Left ventricle myocardium superior (tissue), 1 donor: ENCODE measurements at regions not wholly inside any gene's neighbourhood (a gene's known extent, or its start where the extent isn't known, plus 50 kb on each side); places are given as distances from the start of the nearest gene placed in this dataset.

Experiments
- ATAC-seq: fragments of 200-7000 bp; cut with Tn5 transposase; one replicate; pipeline ENCODE4 v1.9.1; 2020; ENCODE audit warnings: mild to moderate bottlenecking, moderate library complexity
- DNase-seq: peaks from one replicate; pipeline ENCODE4 v3.0.0-alpha.2; 2020
- intact Hi-C: fragments of 100-400 bp; cut with micrococcal nuclease; formaldehyde crosslinking; loops from one replicate; pipeline ENCODE4 v1.11.0; 2022
- donor health status: DM: no; HTN: yes; CAD: no; lungs with severe emphysema.

DNA sequence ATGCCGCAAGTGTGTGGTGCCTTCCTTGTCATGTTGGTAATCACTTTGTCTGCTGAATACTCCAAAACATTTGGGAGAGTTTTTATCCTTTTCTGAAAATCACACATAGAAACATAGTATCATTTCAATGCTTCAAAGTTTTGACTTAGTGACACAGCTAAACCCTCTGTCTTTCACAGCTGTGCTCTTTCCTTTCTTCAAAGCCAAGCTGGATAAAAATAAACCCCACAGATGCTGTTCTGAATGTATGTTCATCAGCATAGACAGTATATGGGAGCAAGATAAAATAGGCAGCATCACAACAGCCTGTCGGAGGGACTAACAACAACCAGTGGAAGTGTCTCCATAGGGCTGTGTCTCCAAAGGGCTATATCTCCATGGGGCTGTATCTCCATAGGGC, 331.3 kb upstream of the DCC start:
- DNase-seq: no peak
- no peak for ATAC-seq
- intact Hi-C loops: no loop called here

- DNase-seq: no peak
- intact Hi-C loops: no loop called here
- no peak for ATAC-seq
These were observed 330.0 kb upstream of the DCC start for GRCh38 chr18:52009958-52010357.

DNA sequence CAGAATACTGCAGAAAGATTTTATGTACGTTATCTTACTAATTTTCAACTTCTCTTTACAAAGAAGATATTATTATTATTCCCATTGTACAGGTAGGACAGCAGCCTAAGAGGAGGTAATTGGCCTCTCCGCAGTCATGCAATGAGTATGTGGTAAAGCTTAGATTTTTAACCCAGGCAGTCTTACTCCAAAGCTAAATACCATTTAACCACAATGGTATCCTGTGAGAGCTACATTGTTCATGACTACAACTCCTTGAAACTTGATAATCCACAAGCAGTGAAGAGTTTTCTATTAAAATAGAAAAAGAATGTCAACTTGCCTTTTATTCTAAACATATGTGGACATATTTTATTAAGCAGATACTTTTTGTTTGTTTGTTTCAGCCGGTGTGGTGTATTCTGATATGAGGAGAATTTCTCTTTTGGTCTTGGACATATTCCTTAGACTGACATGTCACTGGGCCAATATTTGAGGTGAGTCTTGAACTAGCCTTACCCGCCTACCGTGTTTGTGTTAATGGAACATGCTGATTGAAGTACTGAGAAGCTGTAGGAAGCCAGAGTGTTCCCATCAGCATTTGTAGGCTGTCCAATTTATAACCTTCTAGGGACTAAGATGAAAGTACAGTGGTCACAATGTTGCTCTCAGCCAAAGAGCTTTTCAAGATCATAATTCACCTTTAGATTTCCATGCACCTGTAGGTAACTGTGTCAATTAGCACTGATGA, 293.9 kb upstream of the DCC start:
- no peak for DNase-seq
- ATAC-seq: no peak
- intact Hi-C loops: no loop called here

- DNase-seq: no peak
- intact Hi-C loops: no loop called here
- no peak for ATAC-seq
These were observed 293.2 kb upstream of the DCC start for GRCh38 chr18:52046842-52047241.

GRCh38 chr18:52054324-52054723, 285.7 kb upstream of the DCC start:
- ATAC-seq: no peak
- intact Hi-C loops: no loop called here

DNA sequence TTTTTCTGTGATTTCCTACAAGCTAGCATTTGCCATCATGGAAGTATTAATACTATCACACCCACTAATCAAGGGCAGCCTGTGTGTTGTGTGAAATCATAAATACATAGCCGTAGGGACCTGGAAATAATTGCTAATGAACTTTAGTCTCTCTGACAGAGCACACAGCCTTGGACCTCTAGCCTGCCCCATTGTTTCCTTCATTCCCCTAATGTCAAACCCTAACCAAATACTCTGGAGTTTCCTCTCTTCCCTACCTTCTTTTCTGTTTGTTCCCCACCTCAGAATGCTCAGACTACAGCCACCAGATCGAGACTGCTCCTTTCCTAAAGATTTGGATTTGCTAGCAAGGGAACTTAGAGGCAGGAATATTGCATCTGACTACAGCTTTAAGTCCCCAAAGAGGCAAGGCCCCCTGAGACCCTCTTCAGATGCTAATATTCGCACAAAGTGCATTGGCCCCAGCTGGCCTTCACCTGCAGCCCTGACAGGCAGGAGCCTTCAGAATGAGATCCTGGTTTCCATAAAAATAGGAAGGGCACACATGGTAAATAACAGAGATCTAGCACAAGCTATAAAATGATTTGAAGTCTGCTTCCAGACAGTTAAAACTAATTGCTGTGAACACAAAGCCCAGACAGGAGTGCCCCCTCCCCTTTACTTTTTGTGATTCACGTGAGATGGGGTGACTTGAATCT, 279.2 kb upstream of the DCC start:
- DNase-seq (no peak), ATAC-seq (no peak)
- intact Hi-C loops: no loop called here

More at GRCh38 chr18:52054324-52054723, 285.7 kb upstream of the DCC start:
- DNase-seq: no peak

- DNase-seq: no peak
- intact Hi-C loops: no loop called here
- no peak for ATAC-seq
These were observed 276.1 kb upstream of the DCC start for GRCh38 chr18:52063923-52064322.

DNA sequence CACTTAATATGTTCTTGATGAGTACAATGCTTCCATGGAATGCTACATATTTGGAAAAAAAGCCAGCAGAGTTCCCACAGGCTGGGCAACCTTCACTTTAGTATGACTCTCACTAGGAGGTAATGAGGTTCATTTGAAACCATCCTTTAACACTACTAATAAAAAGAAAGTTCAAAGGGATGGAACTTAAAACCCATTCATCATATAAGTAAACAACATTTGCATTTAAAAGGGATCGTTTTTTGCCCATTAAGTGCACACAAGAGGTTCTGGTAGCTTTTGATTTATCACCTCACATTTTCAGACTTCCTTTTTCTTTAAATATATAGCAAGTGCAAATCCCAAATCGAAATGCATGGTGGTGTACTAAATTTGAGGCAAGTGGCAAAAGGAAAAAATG, 270.8 kb upstream of the DCC start:
- DNase-seq (no peak), ATAC-seq (no peak)
- intact Hi-C loops: no loop called here

DNA sequence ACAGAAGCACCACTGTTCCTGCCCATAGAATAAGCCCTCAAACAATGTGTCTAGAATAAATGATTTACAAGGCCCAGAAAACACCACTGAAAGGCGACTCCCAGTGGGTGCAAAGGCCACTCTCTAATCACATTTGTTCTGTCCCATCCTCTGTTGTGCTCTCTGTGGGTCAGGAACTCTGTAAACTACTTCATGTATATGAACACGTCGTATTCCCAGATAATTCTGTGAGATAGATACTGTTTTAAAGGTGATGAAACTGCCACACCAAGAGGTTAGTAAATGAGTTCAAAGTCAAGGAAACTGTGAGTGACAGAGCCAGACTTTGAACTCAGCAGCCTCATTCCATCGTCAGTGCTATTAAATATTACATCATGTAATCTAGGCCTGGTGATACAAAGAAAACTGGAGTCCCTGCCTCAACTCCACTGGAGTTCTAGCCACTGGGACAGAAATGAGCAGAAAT, 269.7 kb upstream of the DCC start:
- ATAC-seq: no peak
- intact Hi-C loops: no loop called here
- DNase-seq: no peak

- intact Hi-C loops: no loop called here
- ATAC-seq (no peak), DNase-seq (no peak)
These were observed 262.6 kb upstream of the DCC start for GRCh38 chr18:52077251-52077983.

DNA sequence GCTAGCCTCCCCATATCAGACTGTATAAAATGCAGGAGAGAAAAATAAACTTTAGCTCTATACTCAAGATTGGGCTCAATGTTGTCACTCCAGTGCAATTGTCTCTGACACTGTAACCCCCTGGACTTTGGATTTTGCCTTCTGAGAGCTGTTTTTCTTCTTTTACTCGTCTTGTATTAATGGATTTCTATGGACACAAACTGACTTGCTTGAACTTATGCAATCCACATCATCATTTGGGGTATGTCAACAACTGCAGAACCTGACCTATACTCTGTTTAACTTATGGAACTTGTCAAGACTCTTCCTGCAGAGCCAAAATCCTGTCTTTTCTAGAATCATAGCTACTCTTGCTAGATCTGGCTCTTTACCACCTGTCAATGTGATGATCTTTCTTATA, 257.8 kb upstream of the DCC start:
- intact Hi-C loops: no loop called here
- DNase-seq: no peak

GRCh38 chr18:52087140-52087539, 252.9 kb upstream of the DCC start:
- DNase-seq (no peak), ATAC-seq (no peak)
- intact Hi-C loops: no loop called here

More for the DNA sequence above, 257.8 kb upstream of the DCC start:
- no peak for ATAC-seq

DNA sequence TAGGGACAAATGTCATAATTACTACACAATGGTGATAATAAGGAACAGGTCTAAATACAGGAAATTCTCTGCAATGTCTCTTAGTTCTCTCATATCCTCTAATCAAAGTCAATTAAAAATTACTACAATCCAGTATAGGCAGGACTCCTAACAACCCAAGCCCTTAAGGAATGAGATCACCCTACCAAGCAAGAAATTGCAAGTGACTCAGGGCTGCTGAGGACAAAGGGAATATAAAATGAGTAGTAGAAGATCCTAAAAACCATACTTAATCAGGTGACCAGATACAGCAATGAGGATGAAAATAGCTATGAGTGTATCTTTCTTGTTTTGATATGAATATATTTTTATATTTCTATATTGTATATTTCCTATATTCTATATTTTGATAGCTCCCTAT, 250.0 kb upstream of the DCC start:
- ATAC-seq (no peak), DNase-seq (no peak)
- intact Hi-C loops: no loop called here

GRCh38 chr18:52093171-52093570, 246.8 kb upstream of the DCC start:
- ATAC-seq (no peak), DNase-seq (no peak)
- intact Hi-C loops: no loop called here

- DNase-seq (no peak), ATAC-seq (no peak)
- intact Hi-C loops: no loop called here
These were observed 221.3 kb upstream of the DCC start for GRCh38 chr18:52118684-52119083.

- no peak for DNase-seq
- ATAC-seq: no peak
- intact Hi-C loops: no loop called here
These were observed 209.2 kb upstream of the DCC start for GRCh38 chr18:52130624-52131301.

GRCh38 chr18:52131845-52132244, 208.2 kb upstream of the DCC start:
- intact Hi-C loops: no loop called here
- no peak for ATAC-seq
- no peak for DNase-seq

DNA sequence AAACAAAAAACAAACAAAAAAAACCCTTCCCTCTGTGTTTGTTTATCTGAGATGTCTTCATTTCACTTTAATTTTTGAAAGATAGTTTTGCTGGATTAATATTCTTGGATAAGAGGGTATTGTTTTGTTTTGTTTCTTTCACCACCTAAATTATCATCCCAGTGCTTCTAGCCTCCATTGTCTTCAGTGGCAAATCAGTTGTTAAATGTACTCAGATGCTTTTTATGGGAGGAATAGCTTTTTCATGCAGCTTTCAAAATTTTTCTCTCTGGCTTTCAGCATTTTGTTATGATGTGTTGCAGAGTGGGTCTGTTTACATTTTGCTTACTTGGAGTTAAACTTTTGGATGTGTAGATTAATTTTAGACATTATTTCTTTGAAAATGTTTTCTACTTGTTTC, 203.5 kb upstream of the DCC start:
- DNase-seq: no peak
- intact Hi-C loops: no loop called here
- ATAC-seq: no peak

DNA sequence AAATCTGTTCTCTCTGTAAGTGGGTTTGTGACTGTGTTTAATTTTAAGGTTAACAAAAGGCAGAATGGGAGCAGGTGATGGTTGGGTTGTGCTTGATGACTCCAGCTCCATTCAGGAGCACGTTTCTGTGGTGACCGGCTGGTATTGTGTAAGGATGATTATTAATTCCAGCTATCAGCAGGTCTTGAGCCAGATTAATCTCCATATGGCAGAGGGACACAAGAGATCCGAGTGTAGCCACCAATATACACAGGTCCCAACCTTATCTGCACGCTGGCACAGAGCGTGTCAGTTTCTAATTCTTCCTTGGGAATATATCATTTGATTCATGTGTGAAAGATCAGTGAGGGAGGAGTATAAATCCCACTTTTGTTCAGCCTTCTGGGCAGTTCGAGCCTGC, 199.0 kb upstream of the DCC start:
- DNase-seq: no peak
- intact Hi-C loops: no loop called here
- no peak for ATAC-seq

GRCh38 chr18:52150050-52150449, 189.9 kb upstream of the DCC start:
- no peak for DNase-seq
- ATAC-seq: no peak
- intact Hi-C loops: no loop called here
